HEK293 (cell line): ENCODE measurements at regions not wholly inside any gene's neighbourhood (a gene's known extent, or its start where the extent isn't known, plus 50 kb on each side); places are given as distances from the start of the nearest gene placed in this dataset.

Source experiments
- CTCF ChIA-PET: fragments of 350-600 bp; formaldehyde crosslinking; extraction: SDS; loops from one replicate; lab custom pipeline; 2021; ENCODE audit warnings: antibody characterized with exemption; lab: Yijun Ruan, JAX
- POLR2A ChIA-PET: fragments of 300-600 bp; formaldehyde crosslinking; extraction: SDS; loops from one replicate; lab custom pipeline; 2020; ENCODE audit warnings: antibody characterized with exemption, inconsistent platforms; lab: Yijun Ruan, JAX
- H3K27ac ChIP-seq: fragments of 200-500 bp; sonication (Bioruptor generic); 2 replicates; pipeline ENCODE4 v1.5.1; 2014; ENCODE audit warnings: low read depth, low read length, control low read depth, inconsistent platforms; ENCODE audit errors: extremely low read depth
- H3K36me3 ChIP-seq, 2 experiments: fragments of 200-500 bp in 1 of 2; sonication (Bioruptor generic) in 1 of 2; 1 replicate in 1 of 2; 2 replicates in 1 of 2; pipeline ENCODE4 v1.5.1; 2014 to 2017; ENCODE audit warnings: inconsistent platforms in 2 of 2, low read length in 2 of 2; ENCODE audit not compliant: control insufficient read depth in 2 of 2, insufficient read depth in 1 of 2
- H3K4me1 ChIP-seq: fragments of 200-500 bp; sonication (Bioruptor generic); 2 replicates; pipeline ENCODE4 v1.5.1; 2014; ENCODE audit warnings: mild to moderate bottlenecking, low read length, inconsistent platforms; ENCODE audit not compliant: control insufficient read depth, insufficient read depth
- H3K4me3 ChIP-seq: 2 replicates; pipeline ENCODE4 v1.5.1; 2011; ENCODE audit warnings: low read depth, mild to moderate bottlenecking, control low read depth, low read length, moderate library complexity
- H3K9me3 ChIP-seq: fragments of 200-500 bp; sonication (Bioruptor generic); 2 replicates; pipeline ENCODE4 v1.5.1; 2014; ENCODE audit warnings: low read depth, low read length, inconsistent platforms; ENCODE audit not compliant: control insufficient read depth, insufficient read depth
- IKZF3 ChIP-seq: fragments of 450-650 bp; IDR thresholded peaks from 2 replicates; pipeline ENCODE4 v1.5.0; 2018; ENCODE audit warnings: missing biosample characterization, mild to moderate bottlenecking, missing genetic modification characterization, moderate library complexity
- OSR2 ChIP-seq: fragments of 450-650 bp; formaldehyde crosslinking; IDR thresholded peaks from 2 replicates; pipeline ENCODE4 v1.5.1; 2016; ENCODE audit warnings: missing biosample characterization, missing genetic modification characterization
- YY2 ChIP-seq: fragments of 450-650 bp; formaldehyde crosslinking; IDR thresholded peaks from 2 replicates; pipeline ENCODE4 v1.5.1; 2016; ENCODE audit warnings: missing biosample characterization, missing genetic modification characterization
- ZEB2 ChIP-seq: fragments of 450-650 bp; formaldehyde crosslinking; IDR thresholded peaks from 2 replicates; pipeline ENCODE4 v1.5.1; 2016; ENCODE audit warnings: missing biosample characterization, missing genetic modification characterization
- ZFHX2 ChIP-seq: fragments of 450-650 bp; formaldehyde crosslinking; conservative IDR thresholded peaks from 2 replicates; pipeline ENCODE4 v1.5.1; 2016; ENCODE audit warnings: missing biosample characterization, missing genetic modification characterization
- ZNF341 ChIP-seq: fragments of 450-650 bp; formaldehyde crosslinking; IDR thresholded peaks from 2 replicates; pipeline ENCODE4; 2016; ENCODE audit warnings: low read depth, missing biosample characterization, missing genetic modification characterization
- ZNF394 ChIP-seq: fragments of 450-650 bp; formaldehyde crosslinking; IDR thresholded peaks from 2 replicates; pipeline ENCODE4 v1.5.1; 2016; ENCODE audit warnings: missing biosample characterization, missing genetic modification characterization, mild to moderate bottlenecking, moderate library complexity, borderline replicate concordance
- ZNF571 ChIP-seq: fragments of 450-650 bp; formaldehyde crosslinking; IDR thresholded peaks from 2 replicates; pipeline ENCODE4 v1.5.0; 2017; ENCODE audit warnings: missing biosample characterization, missing genetic modification characterization
- TF ChIP-seq, protein P1 (sequence below): fragments of 450-650 bp; formaldehyde crosslinking; IDR thresholded peaks from 2 replicates; pipeline ENCODE4 v1.5.1; 2016; ENCODE audit warnings: missing biosample characterization, missing genetic modification characterization
- TF ChIP-seq, protein P2 (sequence below): fragments of 450-650 bp; formaldehyde crosslinking; IDR thresholded peaks from 2 replicates; pipeline ENCODE4 v1.5.1; 2016; ENCODE audit warnings: missing biosample characterization, missing genetic modification characterization, borderline replicate concordance
- TF ChIP-seq, protein P3 (sequence below): fragments of 450-650 bp; formaldehyde crosslinking; IDR thresholded peaks from 2 replicates; pipeline ENCODE4 v1.5.1; 2016; ENCODE audit warnings: missing biosample characterization, missing genetic modification characterization
- TF ChIP-seq, protein P4 (sequence below): fragments of 450-650 bp; formaldehyde crosslinking; IDR thresholded peaks from 2 replicates; pipeline ENCODE4 v1.5.1; 2016; ENCODE audit warnings: missing biosample characterization, missing genetic modification characterization
- TF ChIP-seq, protein P5 (sequence below): fragments of 450-650 bp; formaldehyde crosslinking; IDR thresholded peaks from 2 replicates; pipeline ENCODE4 v1.5.1; 2017; ENCODE audit warnings: missing biosample characterization, missing genetic modification characterization
- TF ChIP-seq, protein P6 (sequence below): fragments of 450-650 bp; formaldehyde crosslinking; conservative IDR thresholded peaks from 2 replicates; pipeline ENCODE4 v1.5.1; 2016; ENCODE audit warnings: low read depth, missing biosample characterization, missing genetic modification characterization
- TF ChIP-seq, protein P7 (sequence below): fragments of 450-650 bp; formaldehyde crosslinking; IDR thresholded peaks from 2 replicates; pipeline ENCODE4 v1.5.1; 2016; ENCODE audit warnings: missing biosample characterization, missing genetic modification characterization
- TF ChIP-seq, protein P8 (sequence below): fragments of 450-650 bp; formaldehyde crosslinking; IDR thresholded peaks from 2 replicates; pipeline ENCODE4 v1.5.1; 2016; ENCODE audit warnings: missing biosample characterization, missing genetic modification characterization

DNA sequence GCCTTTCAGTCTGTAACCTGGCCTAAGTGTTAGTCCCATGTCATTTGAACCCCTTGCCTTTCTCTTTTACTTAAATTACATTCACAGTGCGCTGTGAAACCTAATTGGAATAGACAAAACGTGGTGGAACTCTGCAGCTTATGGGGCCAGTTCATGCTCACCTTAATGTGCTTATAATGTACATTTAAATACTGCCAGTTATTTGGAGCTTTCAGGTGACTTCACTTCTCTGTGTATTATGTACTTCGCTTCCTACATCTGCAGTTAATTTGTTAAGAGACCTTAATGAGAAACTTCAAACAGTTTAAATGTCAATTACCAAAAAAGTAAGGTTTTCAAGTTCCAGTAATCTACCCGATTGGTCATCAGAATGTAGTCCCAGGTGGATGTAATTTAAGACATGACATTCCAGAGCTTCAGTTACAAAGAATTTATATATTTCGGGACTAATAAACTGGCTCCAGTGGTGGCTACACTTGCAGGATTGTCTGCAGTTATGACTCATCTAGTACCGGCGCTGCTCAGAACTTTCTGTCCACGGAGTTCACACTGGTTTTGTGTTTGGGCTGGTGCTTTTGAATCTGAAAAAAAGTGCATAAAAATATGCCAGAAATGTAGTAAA, 125.3 kb downstream of the TM9SF2 start (continued):
- TF ChIP-seq, protein P1, sequence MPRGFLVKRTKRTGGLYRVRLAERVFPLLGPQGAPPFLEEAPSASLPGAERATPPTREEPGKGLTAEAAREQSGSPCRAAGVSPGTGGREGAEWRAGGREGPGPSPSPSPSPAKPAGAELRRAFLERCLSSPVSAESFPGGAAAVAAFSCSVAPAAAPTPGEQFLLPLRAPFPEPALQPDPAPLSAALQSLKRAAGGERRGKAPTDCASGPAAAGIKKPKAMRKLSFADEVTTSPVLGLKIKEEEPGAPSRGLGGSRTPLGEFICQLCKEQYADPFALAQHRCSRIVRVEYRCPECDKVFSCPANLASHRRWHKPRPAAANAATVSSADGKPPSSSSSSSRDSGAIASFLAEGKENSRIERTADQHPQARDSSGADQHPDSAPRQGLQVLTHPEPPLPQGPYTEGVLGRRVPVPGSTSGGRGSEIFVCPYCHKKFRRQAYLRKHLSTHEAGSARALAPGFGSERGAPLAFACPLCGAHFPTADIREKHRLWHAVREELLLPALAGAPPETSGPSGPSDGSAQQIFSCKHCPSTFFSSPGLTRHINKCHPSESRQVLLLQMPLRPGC (tag by site-specific recombination): 0 out of 2 replicates have a peak, but pooled peaks have one; percentile 24
- TF ChIP-seq IKZF3 (tag by site-specific recombination): peak; percentile 57; the same call in 1 of the 2 replicates
- TF ChIP-seq, protein P2, sequence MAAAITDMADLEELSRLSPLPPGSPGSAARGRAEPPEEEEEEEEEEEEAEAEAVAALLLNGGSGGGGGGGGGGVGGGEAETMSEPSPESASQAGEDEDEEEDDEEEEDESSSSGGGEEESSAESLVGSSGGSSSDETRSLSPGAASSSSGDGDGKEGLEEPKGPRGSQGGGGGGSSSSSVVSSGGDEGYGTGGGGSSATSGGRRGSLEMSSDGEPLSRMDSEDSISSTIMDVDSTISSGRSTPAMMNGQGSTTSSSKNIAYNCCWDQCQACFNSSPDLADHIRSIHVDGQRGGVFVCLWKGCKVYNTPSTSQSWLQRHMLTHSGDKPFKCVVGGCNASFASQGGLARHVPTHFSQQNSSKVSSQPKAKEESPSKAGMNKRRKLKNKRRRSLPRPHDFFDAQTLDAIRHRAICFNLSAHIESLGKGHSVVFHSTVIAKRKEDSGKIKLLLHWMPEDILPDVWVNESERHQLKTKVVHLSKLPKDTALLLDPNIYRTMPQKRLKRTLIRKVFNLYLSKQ: no peak
- no peak for TF ChIP-seq ZNF571 (tag by site-specific recombination)
- TF ChIP-seq, protein P3, sequence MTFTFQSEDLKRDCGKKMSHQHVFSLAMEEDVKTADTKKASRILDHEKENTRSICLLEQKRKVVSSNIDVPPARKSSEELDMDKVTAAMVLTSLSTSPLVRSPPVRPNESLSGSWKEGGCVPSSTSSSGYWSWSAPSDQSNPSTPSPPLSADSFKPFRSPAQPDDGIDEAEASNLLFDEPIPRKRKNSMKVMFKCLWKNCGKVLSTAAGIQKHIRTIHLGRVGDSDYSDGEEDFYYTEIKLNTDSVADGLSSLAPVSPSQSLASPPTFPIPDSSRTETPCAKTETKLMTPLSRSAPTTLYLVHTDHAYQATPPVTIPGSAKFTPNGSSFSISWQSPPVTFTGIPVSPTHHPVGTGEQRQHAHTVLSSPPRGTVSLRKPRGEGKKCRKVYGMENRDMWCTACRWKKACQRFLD (tag by site-specific recombination): no peak
- TF ChIP-seq, protein P4, sequence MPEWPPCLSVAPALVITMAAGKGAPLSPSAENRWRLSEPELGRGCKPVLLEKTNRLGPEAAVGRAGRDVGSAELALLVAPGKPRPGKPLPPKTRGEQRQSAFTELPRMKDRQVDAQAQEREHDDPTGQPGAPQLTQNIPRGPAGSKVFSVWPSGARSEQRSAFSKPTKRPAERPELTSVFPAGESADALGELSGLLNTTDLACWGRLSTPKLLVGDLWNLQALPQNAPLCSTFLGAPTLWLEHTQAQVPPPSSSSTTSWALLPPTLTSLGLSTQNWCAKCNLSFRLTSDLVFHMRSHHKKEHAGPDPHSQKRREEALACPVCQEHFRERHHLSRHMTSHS (tag by site-specific recombination): no peak
- TF ChIP-seq YY2 (tag by site-specific recombination): no peak
- peak; percentile 58 for TF ChIP-seq ZEB2 (tag by site-specific recombination)

DNA sequence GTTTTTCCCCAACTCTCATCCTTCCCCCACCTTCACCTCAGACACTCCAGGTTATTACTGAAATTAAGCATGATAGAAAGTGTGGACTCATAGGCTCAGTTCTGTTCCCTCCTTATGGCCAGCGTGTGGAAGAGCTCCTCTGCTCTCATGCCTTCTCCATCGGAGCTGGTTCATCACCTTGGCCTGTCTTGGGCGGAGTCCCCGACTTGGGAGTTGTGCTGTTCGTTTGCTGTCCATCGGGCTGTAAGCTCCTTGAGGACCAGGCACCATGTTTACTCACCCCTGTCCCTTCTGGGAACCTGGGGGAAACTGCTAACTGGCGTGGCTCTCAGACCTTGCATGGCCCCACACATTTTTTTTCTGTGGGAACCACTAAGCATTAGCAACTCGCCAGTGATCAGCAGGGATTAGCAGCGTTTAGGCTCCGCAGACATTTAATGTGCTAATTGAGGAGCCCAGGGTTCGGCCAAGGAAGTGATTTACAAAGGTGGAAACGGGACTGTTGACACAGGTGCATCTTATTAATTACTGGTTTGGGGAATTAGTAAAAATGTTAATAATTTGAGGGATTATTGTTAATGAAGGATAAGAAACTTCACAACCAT, 123.8 kb downstream of the TM9SF2 start:
- H3K4me3 ChIP-seq: no peak overlapping the region
- ChIA-PET CTCF (no interaction called here), POLR2A (no interaction called here)
- no peak overlapping the region for H3K27ac ChIP-seq
- peaks cover 14% of the 10 kb centered on the region for H3K4me1 ChIP-seq
- no peaks in the 10 kb centered on the region for H3K9me3 ChIP-seq
- no peaks in the 10 kb centered on the region for H3K36me3 ChIP-seq
- TF ChIP-seq IKZF3 (tag by site-specific recombination) (no peak), ZNF341 (tag by site-specific recombination) (no peak), ZNF394 (no peak), OSR2 (no peak), ZFHX2 (tag by site-specific recombination) (no peak)
- TF ChIP-seq, protein P5, sequence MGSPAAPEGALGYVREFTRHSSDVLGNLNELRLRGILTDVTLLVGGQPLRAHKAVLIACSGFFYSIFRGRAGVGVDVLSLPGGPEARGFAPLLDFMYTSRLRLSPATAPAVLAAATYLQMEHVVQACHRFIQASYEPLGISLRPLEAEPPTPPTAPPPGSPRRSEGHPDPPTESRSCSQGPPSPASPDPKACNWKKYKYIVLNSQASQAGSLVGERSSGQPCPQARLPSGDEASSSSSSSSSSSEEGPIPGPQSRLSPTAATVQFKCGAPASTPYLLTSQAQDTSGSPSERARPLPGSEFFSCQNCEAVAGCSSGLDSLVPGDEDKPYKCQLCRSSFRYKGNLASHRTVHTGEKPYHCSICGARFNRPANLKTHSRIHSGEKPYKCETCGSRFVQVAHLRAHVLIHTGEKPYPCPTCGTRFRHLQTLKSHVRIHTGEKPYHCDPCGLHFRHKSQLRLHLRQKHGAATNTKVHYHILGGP (tag by site-specific recombination): no peak
- TF ChIP-seq, protein P6, sequence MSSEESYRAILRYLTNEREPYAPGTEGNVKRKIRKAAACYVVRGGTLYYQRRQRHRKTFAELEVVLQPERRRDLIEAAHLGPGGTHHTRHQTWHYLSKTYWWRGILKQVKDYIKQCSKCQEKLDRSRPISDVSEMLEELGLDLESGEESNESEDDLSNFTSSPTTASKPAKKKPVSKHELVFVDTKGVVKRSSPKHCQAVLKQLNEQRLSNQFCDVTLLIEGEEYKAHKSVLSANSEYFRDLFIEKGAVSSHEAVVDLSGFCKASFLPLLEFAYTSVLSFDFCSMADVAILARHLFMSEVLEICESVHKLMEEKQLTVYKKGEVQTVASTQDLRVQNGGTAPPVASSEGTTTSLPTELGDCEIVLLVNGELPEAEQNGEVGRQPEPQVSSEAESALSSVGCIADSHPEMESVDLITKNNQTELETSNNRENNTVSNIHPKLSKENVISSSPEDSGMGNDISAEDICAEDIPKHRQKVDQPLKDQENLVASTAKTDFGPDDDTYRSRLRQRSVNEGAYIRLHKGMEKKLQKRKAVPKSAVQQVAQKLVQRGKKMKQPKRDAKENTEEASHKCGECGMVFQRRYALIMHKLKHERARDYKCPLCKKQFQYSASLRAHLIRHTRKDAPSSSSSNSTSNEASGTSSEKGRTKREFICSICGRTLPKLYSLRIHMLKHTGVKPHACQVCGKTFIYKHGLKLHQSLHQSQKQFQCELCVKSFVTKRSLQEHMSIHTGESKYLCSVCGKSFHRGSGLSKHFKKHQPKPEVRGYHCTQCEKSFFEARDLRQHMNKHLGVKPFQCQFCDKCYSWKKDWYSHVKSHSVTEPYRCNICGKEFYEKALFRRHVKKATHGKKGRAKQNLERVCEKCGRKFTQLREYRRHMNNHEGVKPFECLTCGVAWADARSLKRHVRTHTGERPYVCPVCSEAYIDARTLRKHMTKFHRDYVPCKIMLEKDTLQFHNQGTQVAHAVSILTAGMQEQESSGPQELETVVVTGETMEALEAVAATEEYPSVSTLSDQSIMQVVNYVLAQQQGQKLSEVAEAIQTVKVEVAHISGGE (tag by site-specific recombination): no peak
- TF ChIP-seq, protein P7, sequence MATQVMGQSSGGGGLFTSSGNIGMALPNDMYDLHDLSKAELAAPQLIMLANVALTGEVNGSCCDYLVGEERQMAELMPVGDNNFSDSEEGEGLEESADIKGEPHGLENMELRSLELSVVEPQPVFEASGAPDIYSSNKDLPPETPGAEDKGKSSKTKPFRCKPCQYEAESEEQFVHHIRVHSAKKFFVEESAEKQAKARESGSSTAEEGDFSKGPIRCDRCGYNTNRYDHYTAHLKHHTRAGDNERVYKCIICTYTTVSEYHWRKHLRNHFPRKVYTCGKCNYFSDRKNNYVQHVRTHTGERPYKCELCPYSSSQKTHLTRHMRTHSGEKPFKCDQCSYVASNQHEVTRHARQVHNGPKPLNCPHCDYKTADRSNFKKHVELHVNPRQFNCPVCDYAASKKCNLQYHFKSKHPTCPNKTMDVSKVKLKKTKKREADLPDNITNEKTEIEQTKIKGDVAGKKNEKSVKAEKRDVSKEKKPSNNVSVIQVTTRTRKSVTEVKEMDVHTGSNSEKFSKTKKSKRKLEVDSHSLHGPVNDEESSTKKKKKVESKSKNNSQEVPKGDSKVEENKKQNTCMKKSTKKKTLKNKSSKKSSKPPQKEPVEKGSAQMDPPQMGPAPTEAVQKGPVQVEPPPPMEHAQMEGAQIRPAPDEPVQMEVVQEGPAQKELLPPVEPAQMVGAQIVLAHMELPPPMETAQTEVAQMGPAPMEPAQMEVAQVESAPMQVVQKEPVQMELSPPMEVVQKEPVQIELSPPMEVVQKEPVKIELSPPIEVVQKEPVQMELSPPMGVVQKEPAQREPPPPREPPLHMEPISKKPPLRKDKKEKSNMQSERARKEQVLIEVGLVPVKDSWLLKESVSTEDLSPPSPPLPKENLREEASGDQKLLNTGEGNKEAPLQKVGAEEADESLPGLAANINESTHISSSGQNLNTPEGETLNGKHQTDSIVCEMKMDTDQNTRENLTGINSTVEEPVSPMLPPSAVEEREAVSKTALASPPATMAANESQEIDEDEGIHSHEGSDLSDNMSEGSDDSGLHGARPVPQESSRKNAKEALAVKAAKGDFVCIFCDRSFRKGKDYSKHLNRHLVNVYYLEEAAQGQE (tag by site-specific recombination): no peak
- TF ChIP-seq, protein P8, sequence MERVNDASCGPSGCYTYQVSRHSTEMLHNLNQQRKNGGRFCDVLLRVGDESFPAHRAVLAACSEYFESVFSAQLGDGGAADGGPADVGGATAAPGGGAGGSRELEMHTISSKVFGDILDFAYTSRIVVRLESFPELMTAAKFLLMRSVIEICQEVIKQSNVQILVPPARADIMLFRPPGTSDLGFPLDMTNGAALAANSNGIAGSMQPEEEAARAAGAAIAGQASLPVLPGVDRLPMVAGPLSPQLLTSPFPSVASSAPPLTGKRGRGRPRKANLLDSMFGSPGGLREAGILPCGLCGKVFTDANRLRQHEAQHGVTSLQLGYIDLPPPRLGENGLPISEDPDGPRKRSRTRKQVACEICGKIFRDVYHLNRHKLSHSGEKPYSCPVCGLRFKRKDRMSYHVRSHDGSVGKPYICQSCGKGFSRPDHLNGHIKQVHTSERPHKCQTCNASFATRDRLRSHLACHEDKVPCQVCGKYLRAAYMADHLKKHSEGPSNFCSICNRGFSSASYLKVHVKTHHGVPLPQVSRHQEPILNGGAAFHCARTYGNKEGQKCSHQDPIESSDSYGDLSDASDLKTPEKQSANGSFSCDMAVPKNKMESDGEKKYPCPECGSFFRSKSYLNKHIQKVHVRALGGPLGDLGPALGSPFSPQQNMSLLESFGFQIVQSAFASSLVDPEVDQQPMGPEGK (tag by site-specific recombination): no peak
- TF ChIP-seq, protein P1 (tag by site-specific recombination): no peak
